HG03060 (cell line): ENCODE measurements at regions not wholly inside any gene's neighbourhood (a gene's known extent, or its start where the extent isn't known, plus 50 kb on each side); places are given as distances from the start of the nearest gene placed in this dataset.

Experiments used
- ATAC-seq: cut with Tn5 transposase; IDR thresholded peaks from one replicate; pipeline ENCODE4 v1.9.1; 2021; ENCODE audit warnings: low read depth, moderate number of reproducible peaks; ENCODE audit not compliant: unreplicated experiment

DNA sequence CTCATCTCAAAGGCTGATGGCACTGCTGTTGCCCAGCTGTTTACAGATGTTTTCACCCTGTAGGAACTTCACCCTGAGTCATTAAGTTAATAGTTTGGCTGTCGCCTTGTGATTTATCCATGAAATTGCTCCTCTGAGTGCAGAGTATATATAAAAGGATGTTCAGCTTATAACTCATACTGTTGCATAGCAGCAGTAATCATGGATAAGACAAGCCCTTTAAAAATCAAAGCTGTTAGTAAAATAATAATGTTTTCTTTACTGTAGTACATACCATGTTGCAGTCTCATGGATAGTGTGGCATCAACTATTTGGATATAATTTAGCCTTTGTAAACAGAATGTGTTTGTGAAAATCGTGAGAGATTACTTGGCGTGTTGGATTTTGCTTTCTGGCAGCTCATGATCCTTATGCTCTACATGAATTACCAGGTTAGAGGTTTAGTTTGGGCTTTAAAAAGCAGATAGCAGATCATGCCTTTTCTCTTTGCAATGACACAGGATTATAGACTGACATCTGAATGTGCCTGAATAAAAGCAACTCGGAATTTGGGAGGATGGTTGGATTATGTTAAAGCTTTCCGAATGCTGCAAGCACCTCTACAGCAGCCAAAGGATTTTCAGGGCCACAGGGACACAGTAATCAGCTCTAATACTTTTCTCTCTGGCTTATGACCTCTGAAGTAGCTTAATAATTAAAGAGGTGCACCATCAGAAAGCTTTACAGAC, 279.7 kb upstream of the ATP2B1 start:
- ATAC-seq: no peak

DNA sequence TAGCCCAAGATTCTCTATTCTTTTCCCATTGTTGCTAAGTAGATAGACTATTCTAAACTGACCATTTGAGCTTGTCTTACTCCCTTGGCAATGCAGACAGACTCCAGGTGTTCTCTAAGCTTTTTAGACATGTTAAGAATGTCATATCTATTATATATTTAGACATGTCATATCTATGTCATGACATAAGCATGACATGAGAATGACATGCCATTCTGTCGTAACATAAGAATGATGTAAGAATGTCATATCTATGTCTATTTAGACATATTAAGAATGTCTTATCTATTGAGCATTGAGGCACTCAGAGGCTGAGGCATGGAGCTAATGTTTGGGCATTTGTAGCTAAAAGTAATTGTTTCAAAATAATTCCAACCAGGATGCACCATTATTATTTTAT, 277.3 kb upstream of the ATP2B1 start:
- no peak for ATAC-seq

DNA sequence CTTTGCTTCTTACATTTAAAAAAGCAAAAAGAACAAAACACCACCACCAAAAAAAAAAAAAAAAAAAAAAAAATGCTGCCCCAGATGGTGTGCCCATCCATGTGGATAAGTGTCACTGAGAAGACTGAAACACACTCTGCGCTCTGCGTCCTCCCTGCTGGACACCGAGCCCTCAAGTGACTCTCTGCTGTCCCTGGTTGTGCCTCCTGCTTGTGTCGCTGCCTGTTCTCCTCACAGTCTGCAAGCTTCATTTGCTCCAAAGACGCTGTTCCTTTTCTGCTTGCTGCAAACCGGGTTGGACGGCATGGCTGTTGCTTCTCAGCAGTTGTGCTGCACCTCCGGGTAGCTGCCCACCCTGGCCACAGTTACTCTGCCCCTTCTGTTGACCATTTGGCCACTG, 276.2 kb upstream of the ATP2B1 start:
- no peak for ATAC-seq

DNA sequence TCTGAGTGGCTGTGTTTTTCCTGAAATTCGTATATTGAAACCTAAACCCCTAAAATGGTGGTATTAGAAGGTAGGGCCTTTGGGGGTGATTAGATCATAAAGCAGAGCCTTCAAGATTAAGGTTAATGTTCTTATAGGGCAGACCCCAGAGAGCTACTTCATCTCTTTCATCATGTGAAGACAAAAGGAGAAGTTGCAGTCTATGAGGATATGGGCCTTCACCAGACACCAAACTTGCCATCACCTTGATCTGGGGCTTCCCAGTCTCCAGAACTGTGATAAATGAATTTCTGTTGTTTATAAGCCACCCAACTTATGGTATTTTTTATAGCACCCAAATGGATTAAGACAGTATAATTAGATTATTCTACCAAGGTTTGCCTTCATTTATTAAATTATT, 275.0 kb upstream of the ATP2B1 start:
- no peak for ATAC-seq

DNA sequence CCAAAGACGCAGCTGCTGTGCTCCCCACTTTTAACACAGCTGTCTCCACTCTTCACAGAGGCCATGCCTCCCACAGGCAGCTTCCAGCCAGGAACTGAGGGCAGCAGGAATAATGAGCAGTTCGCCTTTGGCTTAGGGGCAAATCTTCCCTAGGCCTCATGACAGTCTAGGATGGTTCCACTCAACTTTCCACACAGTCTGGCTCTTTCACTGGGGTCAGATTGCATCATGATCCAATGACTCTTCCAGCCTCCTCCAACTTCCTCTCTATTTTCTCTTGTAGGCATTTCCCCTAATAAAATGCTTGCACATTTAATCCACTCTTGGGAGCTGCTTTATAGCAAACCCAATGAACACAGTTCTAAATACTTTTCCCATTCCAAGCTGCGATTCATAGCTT, 271.6 kb upstream of the ATP2B1 start:
- ATAC-seq: no peak

DNA sequence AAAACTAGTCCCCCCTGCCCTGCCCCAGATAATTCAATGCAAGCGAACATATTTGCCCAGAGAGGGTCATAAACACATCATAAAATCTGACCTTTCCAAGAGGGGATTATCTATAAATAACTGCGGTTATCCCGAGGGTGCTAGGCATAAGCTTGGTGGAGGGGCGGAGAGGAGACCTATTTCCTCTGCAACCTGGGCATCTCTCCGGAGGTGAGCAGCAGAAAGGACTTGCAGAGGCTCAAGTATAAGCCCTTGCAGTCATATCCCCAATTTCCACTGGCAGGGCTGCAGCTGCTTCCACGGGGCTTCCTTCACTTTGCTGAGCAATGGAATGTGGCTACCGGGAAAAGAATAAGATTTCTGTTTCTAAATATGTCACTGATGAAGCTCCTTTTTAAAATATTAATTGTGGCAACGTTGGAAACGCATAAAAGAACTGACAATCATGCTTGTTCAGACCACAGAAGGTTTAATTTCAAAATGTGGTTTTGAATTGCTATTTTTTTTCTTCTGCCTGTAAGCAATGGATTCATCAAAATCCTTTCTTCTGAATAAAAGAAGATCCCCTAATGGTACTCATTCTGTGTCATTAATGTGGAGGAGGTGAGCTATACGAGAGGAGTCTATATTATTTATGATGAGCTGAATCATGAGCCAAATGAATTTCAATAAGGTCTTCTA, 268.9 kb upstream of the ATP2B1 start:
- ATAC-seq: no peak

DNA sequence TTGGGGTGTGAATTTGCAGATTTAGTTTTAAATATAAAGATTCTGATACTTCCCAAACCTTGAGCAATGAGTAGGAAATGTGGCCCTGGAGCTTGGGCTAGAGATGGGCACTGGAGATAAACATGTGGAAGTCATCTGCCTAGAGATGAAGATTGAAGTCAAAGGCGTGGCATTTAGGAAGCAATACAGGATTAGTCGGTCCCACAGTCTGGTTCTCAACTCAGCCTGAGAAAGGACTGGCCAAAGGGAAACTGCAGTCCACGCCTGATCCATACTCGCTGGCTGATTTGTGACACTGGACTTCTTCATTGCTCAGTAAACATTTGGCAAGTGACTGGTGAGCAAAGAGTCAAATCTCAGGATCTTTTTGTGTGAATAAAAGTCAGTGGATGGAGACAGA, 268.2 kb upstream of the ATP2B1 start:
- ATAC-seq: no peak

DNA sequence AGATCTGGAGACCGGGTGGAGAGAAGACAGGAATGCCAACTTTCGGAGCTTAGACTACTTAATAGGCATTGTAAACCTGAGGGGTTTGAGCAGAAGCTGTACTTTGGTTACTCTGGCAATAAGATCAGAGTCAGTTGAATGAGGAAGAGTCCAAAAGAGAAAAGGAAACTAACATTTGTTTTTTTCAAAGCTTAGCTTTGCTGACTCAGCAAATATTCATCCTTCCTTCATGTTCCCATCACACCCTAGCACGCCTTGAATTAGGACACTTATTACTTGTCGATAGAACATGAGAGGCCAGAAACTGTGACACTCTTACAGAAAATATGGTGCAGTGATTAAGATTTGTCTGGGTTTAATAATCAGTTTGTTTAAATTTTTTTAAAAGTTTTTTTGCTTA, 266.9 kb upstream of the ATP2B1 start:
- ATAC-seq: no peak

DNA sequence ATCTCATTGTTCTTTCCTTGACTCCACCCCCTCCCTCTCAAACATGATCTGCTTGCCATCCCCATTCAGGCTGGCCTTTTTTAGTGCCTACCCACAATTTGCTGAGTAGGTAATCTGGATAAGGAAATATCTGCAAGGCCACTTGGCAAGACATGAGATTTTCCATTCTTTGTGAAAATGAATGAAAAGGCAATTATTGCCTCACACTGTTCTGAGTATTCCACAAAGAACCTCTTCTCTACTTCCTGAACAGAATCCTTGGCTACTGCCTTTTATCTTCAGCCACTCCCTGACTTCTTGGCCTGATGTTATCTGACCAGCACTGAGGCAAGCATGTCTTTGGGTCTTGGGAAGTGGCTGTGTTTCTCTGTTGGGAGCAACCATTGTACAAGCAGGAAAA, 263.2 kb upstream of the ATP2B1 start:
- no peak for ATAC-seq

DNA sequence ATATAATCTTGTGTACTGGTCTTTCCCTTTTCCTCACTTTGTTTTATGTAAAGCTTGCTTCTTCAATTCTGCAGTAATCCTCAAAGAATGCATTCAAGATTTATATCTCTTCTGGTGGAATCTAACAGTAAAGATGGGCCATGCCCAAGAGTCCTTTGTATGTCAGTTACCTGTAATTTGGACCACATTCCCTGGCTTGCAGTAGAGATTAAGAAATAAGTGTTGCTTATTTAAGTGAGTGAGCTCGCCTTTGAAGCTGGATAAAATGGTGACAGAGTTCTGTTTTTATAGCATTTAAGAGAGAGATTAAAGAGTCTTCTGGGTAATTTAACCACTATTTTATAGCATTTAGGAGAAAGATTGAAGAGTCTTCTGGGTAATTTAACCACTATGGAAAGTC, 262.1 kb upstream of the ATP2B1 start:
- ATAC-seq: no peak

DNA sequence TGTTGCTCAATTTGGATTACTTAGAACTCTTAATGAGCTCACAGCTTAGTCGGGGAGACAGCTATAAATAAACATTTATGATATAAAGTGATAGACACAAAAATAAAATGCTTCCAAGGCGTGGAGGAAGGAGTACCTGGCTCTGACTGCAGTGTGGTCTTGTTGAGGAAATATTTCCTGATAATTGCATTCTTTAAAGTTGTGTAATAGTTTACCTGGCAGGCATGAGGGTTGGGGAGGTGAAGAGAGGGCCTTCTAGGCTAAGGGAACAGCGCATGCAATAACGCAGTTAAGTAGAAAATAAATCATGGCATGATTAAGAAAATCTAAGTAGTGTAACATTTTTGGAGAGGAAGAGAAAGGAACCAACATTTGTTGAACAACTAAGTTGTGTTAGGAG, 260.5 kb upstream of the ATP2B1 start:
- no peak for ATAC-seq

DNA sequence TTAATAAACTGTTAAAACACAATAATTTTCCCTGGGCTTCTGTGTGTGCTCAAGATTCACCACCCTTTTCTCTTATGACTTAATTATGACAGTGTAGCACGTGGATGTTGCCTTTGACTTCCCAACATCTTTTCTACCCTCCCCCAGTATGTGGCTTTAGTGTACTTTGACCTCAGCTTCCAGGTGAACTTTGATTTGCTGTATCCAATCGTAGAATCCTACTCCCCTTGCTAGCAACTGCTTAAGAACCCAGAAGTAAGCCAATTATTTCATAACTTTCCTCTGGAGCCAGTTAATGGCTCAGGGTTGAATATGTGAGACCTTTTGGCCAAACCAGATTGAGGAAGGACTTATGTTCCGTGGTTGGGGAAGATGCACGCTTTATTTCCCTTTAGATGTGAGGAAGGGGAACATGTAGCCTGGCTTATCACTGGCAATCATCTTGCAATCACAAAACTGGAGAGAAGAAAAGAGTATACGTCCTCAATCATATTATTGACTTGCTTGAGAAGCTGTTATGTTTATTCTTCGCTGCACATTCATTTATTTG, 259.6 kb upstream of the ATP2B1 start:
- ATAC-seq: no peak

DNA sequence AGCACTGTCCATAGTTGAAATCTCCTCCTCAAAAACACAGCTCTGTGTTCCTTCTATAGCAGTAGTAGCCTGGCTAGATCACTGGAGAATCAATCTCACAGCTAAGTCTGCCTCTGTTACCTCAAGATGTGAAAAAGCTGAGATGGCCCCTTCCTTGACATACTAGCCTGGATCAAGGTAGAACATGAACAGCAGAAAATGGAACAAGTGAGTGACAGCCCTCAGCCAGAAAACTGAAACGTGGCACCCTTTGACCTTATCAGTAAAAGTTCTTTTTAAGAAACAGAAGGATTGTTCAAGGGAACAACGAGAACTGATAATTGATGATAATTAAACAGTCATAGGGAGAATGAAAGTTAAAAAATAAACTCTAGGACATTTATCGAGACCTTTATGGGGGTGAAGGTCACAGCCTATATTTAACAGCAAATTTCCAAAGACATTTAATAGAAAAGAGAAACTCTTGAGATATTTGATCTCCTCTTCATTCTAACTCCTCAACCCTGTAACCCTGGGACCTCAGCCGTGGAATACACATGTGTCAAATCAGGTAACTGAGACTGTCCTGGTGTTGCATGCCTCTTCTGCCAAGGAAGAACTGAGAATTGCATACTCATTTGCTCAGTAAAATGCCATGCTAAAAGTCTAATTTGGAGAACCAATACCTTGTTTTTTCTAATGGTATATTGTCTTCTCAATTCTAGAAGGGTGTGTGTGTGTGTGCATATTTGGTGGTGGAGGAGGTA, 258.0 kb upstream of the ATP2B1 start:
- no peak for ATAC-seq

DNA sequence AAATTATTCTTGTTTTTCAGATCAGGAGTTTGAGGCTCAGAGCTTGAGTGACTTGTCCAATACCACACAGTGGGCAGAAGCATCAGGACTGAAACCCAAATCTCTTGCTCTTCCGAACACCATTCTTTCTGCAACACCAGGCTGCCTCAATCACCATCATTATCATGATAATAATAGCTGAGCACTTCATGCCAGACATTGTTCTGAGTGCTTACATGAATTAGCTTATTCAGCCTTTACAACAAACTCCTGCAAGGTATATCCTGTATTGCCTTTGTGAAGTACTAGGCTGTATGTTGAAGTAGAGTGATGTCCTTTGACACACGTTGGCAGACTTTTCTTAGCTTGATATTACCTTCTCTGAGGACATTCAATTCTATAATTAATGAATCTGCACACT, 257.4 kb upstream of the ATP2B1 start:
- no peak for ATAC-seq

DNA sequence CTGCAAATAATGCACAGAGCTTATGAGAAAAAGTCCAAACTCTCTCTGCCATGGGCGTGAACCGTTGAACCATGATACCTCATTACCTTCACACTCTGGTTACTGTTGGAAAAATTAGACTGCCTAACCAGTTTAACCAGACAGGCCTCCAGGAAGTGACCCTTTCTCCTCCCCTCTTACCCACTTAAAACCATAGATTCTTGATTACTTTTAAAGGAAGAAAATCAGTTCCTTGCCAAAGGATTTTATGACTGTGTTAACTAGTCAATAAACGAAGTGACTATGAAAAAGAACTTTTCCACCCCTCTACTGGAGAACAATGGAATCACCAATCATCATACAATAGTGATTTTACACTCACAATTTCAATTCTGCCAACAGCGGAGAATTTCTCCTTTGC, 254.0 kb upstream of the ATP2B1 start:
- ATAC-seq: no peak

DNA sequence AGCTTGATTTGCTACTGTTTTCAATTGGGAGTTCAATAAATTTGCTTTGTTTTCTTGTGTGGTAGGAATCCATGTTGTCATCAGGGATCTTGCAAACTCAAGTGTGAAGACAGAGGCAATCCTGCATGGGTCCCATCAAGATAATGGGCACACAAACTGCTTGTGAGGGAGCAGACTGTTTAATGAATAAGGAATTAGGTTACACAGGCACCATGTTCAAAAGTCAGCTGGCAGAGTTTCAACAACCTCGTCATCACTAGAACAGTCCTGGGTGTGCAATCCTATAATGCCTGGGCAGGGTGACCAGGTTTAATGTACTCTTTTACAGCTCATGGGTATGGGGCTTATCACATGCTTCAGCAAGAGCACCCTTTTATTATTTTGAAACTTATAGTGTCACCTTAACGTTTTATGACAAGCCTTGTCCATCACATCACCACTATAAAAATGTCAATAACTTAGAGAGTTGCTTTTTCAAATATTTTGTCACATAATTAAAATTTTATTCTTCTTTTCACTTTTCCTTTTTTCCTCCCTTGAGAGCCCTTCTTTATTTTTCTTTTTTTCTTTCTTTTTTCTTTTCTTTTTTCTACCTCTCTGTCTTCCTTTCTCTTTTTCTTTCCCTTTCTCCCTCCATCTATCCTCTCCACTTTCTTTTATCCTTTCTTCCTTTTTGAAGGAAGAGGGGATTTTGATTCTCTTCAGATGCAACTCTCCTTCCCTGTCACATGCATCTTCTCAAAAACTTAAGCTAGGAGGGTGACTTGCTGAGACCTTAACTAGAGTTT, 252.2 kb upstream of the ATP2B1 start:
- ATAC-seq: peak; percentile 33

DNA sequence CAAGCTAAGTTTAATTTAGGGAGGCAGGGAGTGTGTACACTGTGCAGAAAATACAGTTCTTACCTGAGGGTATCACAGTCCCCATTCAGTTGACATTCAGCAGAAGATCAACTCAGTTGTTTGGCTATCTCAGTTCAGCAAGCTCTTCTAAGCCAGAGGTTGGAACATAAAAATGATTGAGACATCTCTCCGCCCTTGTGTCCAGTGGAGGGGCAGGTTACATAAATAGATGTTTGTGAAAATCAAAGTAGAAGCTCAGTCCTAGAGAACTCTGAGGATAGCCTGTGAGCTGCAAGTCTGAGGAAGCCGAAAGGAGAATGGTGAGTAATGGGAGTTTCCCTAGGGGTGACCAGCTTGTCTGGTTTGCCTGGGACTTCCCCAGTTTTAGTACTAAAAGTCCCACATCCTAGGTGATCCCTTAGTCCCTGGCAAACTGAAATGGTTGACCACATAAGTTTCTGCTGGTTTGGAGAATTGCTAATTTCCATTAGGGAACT, 251.4 kb upstream of the ATP2B1 start:
- peak; percentile 82 for ATAC-seq

DNA sequence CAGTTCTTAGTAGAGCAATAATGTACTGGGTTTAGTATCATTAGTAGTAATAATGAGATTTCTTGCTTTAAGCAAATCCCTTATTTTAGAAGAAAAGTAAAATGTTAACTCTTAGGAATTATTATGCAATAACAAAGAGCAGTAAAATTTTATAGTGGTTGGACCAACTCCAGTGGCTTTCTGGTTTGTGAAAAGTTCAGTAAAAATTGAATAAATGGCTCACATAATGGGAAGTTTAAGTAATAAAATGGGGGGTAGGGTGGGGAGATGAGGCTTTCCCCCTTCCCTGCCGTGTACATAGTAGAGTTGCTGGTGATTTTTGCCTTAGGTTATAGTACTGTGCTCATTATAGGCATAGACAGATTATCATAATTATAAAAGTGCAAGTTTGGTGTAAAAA, 250.5 kb upstream of the ATP2B1 start:
- ATAC-seq: no peak

DNA sequence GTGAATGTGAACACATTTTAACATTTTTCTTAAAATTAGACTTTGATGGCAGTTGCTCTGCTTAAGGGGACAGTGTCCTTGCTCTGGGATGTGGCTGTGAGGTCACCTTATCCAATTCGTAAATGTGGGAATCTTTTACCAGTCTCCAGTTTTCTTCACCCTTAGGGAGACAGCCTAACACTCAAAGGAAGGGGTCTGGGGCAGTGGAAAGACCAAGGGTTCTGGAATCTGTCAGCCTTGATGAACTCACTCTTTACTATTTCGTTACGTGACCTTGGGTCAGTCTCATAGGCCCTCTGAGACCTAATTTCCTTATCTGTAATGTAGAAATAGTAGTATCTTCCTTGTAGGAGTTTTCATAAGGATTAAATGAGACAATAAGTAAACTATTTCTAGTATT, 245.6 kb upstream of the ATP2B1 start:
- no peak for ATAC-seq

DNA sequence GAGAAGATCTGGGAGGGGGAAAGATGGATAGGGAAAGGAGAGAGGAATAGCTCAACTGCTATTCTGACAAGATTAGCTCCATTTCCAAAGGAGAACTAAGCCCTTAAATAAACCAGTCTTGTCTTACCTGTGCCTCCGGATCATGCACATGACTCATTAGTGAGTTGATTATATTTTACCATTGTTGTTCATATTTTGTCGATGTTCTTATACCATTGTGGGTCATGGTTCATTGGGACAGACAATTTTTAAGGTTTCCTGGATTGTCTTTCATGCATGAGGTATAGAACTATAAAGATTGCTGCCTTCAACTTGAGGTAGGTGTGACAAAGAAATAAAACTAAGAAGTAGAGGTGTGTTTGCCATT, 243.0 kb upstream of the ATP2B1 start:
- no peak for ATAC-seq
